Esophagus muscularis mucosa (tissue), 4 donors: ENCODE measurements at regions not wholly inside any gene's neighbourhood (a gene's known extent, or its start where the extent isn't known, plus 50 kb on each side); places are given as distances from the start of the nearest gene placed in this dataset.
A peak's percentile ranks its signal among the peaks of the same experiment; 100 is the strongest.

Experiments used
- DNase-seq: peaks from one replicate; pipeline ENCODE4 v3.0.0-alpha.2; 2017; ENCODE audit errors: extremely low spot score
- H3K27ac ChIP-seq, 4 donors: fragments of 200-600 bp; sonication (generic); replicated peaks in 1 of 4; 1 replicate in 3 of 4; 2 replicates in 1 of 4; pipeline ENCODE4 v1.5.1; 2016 to 2019; ENCODE audit warnings: mild to moderate bottlenecking in 1 of 4
- H3K27me3 ChIP-seq, 4 donors: fragments of 200-600 bp; sonication (generic); one replicate each; pipeline versions ENCODE4 v1.5.1 to v1.6.0; 2016 to 2019
- H3K36me3 ChIP-seq, 4 donors: fragments of 200-600 bp; sonication (generic); one replicate each; pipeline ENCODE4 v1.5.1; 2016 to 2019
- H3K4me1 ChIP-seq, 4 donors: fragments of 200-600 bp; sonication (generic); one replicate each; pipeline ENCODE4 v1.5.1; 2016 to 2019
- H3K4me3 ChIP-seq, 4 donors: fragments of 200-600 bp; sonication (generic); 1 replicate in 2 of 4; 2 replicates in 2 of 4; pipeline ENCODE4 v1.5.1; 2016 to 2019; ENCODE audit warnings: mild to moderate bottlenecking in 4 of 4, moderate library complexity in 1 of 4
- H3K9me3 ChIP-seq, 4 donors: fragments of 200-600 bp; sonication (generic); 1 replicate in 3 of 4; 2 replicates in 1 of 4; pipeline ENCODE4 v1.5.1; 2016 to 2019
- EP300 ChIP-seq: sonication (generic); formaldehyde crosslinking; IDR thresholded peaks from one replicate; pipeline ENCODE4 v1.6.1; 2017; ENCODE audit warnings: antibody characterized with exemption
- POLR2A ChIP-seq: fragments of 450-650 bp; IDR thresholded peaks from one replicate; pipeline ENCODE4 v1.6.1; 2017; ENCODE audit warnings: antibody characterized with exemption, moderate library complexity, mild to moderate bottlenecking, low read depth
- POLR2AphosphoS5 ChIP-seq, 2 donors: sonication (generic); formaldehyde crosslinking; IDR thresholded peaks; one replicate each; pipeline ENCODE4 v1.6.1; 2017; ENCODE audit warnings: antibody characterized with exemption in 2 of 2
- WGBS: methylation state at CpG from one replicate; pipeline ENCODE4 v1.1.5; 2018; 5-methylcytosine and 5-hydroxymethylcytosine counted together
- intact Hi-C: fragments of 100-400 bp; cut with DNase I; formaldehyde crosslinking; loops from one replicate; pipeline ENCODE4 v1.15.1; 2023
- TF ChIP-seq, protein P1 (sequence below), 3 experiments: fragments of 200-600 bp in 2 of 3; fragments of 450-650 bp in 1 of 3; sonication (generic) in 2 of 3; IDR thresholded peaks; one replicate each; pipeline ENCODE4 v1.5.1; 2017 to 2019; ENCODE audit warnings: antibody characterized with exemption in 3 of 3, mild to moderate bottlenecking in 2 of 3, moderate library complexity in 1 of 3

DNA sequence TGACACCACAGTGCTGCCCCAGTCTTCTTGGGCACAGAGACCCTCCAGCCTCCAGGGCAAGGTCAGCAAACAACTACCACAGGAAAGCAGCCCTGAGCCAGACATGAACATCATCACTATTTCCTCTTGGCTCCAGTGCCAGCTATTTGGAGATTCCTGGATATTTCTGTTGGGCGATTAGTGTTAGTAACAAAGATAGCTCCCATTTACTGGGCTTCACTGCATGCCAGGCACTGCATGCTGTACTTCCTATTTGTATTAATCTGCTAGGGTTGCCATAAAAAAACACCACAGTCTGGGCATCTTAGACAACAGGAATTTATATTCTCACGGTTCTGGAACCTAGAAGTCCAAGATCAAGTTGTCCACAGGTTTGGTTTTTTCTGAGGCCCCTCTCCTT, 255.1 kb upstream of the STT3B start:
- Histone ChIP-seq H3K36me3 (no peaks in the 10 kb centered on the region), H3K9me3 (no peaks in the 10 kb centered on the region), H3K4me3 (no peak overlapping the region), H3K27ac (no peak overlapping the region), H3K27me3 (no peaks in the 10 kb centered on the region), H3K4me1 (peaks cover 7 to 28% (median 22%) of the 10 kb centered on the region in 4 donors)
- intact Hi-C loops = no loop called here
- WGBS = 67% methylated on average over 1 of the region's 2 CpGs
- TF ChIP-seq, protein P1, sequence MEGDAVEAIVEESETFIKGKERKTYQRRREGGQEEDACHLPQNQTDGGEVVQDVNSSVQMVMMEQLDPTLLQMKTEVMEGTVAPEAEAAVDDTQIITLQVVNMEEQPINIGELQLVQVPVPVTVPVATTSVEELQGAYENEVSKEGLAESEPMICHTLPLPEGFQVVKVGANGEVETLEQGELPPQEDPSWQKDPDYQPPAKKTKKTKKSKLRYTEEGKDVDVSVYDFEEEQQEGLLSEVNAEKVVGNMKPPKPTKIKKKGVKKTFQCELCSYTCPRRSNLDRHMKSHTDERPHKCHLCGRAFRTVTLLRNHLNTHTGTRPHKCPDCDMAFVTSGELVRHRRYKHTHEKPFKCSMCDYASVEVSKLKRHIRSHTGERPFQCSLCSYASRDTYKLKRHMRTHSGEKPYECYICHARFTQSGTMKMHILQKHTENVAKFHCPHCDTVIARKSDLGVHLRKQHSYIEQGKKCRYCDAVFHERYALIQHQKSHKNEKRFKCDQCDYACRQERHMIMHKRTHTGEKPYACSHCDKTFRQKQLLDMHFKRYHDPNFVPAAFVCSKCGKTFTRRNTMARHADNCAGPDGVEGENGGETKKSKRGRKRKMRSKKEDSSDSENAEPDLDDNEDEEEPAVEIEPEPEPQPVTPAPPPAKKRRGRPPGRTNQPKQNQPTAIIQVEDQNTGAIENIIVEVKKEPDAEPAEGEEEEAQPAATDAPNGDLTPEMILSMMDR (IDR thresholded peaks at IDR 0.05) = no peak
- peak in 1 of 2 donors; percentile 9 for TF ChIP-seq POLR2AphosphoS5 (IDR thresholded peaks at IDR 0.05)
- DNase-seq = no peak

DNA sequence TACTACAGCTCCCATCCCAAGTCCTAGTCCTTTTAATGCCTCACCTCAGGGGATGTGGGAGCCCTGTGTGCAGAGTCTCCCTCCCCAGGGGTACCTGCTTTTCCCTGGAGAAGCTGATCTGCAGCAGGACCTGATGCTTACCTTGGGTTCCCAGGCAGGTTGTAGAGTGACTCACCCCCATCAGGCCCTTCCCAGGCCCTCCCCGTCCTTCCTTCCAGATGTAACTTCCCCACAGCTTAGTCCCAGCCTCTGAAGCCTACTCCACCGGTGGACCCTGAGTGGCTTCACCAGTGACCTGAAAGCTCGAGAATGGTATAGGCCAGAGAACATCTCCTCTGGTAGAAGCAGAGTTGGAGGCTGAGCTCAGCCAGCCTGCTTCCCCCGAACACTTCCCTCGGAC, 254.2 kb upstream of the STT3B start:
- no peak overlapping the region for H3K27ac ChIP-seq
- no peaks in the 10 kb centered on the region for H3K36me3 ChIP-seq
- peaks cover 7 to 28% (median 22%) of the 10 kb centered on the region in 4 donors for H3K4me1 ChIP-seq
- no peak overlapping the region for H3K4me3 ChIP-seq
- DNase-seq = no peak
- WGBS = 92% methylated on average over 5 of the region's 5 CpGs
- H3K9me3 ChIP-seq = no peaks in the 10 kb centered on the region
- intact Hi-C loops = no loop called here
- no peaks in the 10 kb centered on the region for H3K27me3 ChIP-seq
- TF ChIP-seq EP300 (no peak), POLR2AphosphoS5 (IDR thresholded peaks at IDR 0.05) (no peak), POLR2A (no peak)
- TF ChIP-seq, protein P1 (IDR thresholded peaks at IDR 0.05) = no peak

DNA sequence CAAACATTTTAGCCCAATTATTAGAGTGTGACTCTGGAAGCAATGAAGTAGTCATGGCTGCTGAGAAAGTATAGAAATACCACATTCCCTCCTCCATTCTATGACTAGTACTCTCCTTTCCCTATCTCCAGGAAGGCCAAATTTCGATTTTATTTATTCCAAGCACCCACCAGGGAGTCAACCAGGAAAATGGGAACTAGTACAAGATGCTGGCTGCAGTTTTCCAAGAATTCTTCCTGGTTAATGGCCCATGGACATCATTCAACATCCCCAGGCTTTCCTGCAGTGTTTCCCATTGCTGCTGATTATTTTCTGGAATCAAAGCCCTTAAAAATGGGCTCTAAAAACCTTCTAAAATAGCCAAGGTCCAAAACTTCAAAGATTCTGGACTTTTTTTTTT, 247.9 kb upstream of the STT3B start:
- Histone ChIP-seq H3K4me3 (no peak overlapping the region), H3K9me3 (no peaks in the 10 kb centered on the region), H3K4me1 (peaks cover 4 to 12% (median 9%) of the 10 kb centered on the region in 4 donors), H3K36me3 (no peaks in the 10 kb centered on the region), H3K27me3 (no peaks in the 10 kb centered on the region), H3K27ac (no peak overlapping the region)
- TF ChIP-seq, protein P1 (IDR thresholded peaks at IDR 0.05) = no peak
- TF ChIP-seq EP300 (no peak), POLR2A (no peak), POLR2AphosphoS5 (IDR thresholded peaks at IDR 0.05) (no peak)
- no peak for DNase-seq
- WGBS = 63% methylated on average over 1 of the region's 1 CpG
- intact Hi-C loops = no loop called here

DNA sequence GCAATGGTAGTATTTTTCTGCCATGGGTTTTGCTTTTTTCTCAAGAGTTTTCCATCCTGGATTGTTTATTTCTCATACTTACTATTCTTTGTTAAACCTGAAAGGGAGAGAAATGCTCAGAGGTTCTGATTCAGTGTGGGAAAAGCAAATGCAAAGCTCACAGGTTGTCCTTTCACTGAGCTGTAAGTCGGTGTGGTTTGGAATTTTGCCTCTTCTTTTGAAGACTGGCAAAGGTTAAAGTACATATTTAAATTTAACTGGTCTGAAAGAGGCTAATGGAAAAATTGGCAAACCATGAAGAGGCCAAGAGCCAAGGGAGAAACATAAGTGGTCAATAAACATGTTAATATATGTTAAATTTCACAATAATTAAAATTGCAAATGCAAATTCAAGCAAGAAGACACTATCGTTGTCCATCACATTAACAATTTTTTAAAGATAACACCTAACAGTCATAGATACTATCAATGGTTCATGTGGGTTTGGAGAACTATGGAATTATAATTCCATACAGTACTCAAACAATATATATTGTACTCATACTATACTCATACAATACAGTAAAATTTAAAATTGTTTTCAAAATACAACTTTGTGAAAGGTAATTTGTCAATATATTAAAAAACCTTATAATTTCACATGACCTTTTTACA, 246.8 kb upstream of the STT3B start:
- Histone ChIP-seq H3K27me3 (no peaks in the 10 kb centered on the region), H3K27ac (no peak overlapping the region), H3K36me3 (no peaks in the 10 kb centered on the region), H3K9me3 (no peaks in the 10 kb centered on the region), H3K4me1 (peaks cover 4 to 12% (median 9%) of the 10 kb centered on the region in 4 donors), H3K4me3 (no peak overlapping the region)
- no peak for DNase-seq
- intact Hi-C loops = no loop called here
- TF ChIP-seq EP300 (no peak), POLR2A (no peak), POLR2AphosphoS5 (IDR thresholded peaks at IDR 0.05) (no peak)
- TF ChIP-seq, protein P1 (IDR thresholded peaks at IDR 0.05) = no peak
- WGBS = 74% methylated on average over 2 of the region's 2 CpGs

DNA sequence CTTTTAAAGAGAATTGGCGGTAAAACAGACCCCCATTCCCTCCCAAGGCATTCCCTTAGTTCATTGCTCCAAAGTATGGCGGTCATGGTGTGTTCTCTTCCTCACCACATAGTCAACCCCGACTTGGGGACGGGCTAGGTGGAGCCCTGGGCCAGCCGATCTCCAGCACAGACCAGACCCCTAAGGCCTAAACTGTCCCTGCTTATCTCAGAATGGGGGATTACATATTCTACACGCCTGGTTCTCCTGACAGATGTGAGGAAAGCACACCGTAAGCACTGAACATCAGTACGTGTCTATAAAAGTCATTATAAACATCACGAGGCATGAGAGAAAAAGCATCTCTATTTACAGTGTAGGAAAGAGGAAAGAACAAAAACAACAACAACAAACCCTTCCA, 244.5 kb upstream of the STT3B start:
- no peak overlapping the region for H3K27ac ChIP-seq
- intact Hi-C loops = no loop called here

More for the DNA sequence above, 244.5 kb upstream of the STT3B start:
- Histone ChIP-seq H3K36me3 (no peaks in the 10 kb centered on the region), H3K9me3 (no peaks in the 10 kb centered on the region), H3K27me3 (no peaks in the 10 kb centered on the region), H3K4me3 (no peak overlapping the region), H3K4me1 (peaks cover 4 to 12% (median 9%) of the 10 kb centered on the region in 4 donors)
- WGBS = 89% methylated on average over 9 of the region's 9 CpGs
- DNase-seq = no peak
- TF ChIP-seq POLR2A = no peak
- TF ChIP-seq, protein P1 (IDR thresholded peaks at IDR 0.05) = no peak
